CD4-positive, alpha-beta T cell treated with Interleukin-4 for 4 hours (primary cell): ENCODE measurements at regions not wholly inside any gene's neighbourhood (a gene's known extent, or its start where the extent isn't known, plus 50 kb on each side); places are given as distances from the start of the nearest gene placed in this dataset.
"Not testable (repeated sequence)": the region's sequence is repeated elsewhere in the genome, so short reads cannot be mapped to it uniquely, and the experiment has no call there.

Experiments
- DNase-seq: peaks from one replicate; pipeline ENCODE4 v3.0.0-alpha.2; 2020

GRCh38 chr3:839981-840380, 252.8 kb upstream of the CNTN6 start:
- DNase-seq = no peak

DNA sequence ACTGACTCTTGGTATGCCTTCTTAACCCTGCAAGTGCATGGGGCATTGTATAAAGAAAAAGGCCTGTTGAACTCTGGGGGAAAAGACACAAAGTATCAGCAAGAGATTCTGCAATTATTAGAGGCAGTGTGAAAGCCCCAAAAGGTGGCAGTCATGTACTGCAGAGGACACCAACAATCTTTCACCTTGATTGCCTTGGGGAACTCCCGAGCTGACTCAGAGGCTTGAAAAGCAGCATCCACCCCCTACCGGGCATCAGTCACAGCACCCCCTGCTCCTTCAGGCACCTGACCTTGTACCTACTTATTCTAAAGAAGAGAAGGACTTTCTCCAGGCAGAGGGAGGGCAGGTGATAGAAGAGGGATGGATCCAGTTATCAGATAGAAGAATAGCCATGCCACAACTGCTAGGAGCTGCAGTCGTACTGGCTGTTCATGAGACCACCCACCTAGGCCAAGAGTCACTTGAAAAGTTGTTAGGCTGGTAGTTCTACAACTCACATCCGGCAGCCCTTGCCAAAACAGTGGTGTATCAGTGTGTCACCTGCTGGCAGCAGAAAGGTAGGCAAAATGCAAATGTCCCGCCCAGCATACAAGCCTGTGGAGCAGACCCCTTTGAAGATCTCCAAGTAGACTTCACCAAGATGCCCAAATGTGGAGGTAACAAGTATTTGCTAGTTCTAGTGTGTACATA, 241.6 kb upstream of the CNTN6 start:
- DNase-seq = no peak

DNA sequence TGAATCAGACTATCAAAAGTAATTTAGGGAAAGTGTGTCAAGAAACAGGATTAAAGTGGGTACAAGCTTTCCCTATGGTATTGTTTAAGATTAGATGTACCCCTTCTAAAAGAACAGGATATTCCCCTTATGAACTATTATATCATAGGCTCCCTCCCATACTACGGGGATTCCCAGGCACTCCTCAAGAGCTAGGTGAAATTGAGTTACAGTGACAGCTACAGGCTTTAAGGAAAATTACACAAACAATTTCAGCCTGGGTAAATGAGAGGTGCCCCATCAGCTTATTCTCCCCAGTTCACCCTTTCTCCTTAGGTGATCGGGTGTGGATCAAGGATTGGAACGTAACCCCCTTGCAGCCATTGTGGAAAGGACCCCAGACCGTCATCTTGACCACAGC, 240.8 kb upstream of the CNTN6 start:
- DNase-seq = no peak

DNA sequence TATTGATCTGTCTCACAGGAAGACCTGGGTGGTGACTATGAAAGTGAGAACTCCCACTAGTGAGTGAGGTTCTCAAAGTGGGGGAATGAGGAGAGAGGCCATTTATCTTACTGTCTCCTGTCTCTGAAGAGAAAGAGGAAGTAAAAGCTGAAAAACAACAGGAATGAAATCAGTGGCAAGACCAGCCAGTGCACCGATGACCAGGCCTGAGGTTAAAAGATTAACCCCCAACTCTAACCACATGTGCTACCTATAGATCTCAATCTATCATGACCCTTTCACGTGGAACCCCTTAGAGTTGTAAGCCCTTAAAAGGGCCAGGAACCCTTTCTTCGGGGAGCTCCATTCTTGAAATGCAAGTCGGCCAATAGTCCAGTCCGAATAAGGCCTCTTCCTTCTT, 239.3 kb upstream of the CNTN6 start:
- DNase-seq = no peak

GRCh38 chr3:859135-859534, 233.7 kb upstream of the CNTN6 start:
- no peak for DNase-seq

DNA sequence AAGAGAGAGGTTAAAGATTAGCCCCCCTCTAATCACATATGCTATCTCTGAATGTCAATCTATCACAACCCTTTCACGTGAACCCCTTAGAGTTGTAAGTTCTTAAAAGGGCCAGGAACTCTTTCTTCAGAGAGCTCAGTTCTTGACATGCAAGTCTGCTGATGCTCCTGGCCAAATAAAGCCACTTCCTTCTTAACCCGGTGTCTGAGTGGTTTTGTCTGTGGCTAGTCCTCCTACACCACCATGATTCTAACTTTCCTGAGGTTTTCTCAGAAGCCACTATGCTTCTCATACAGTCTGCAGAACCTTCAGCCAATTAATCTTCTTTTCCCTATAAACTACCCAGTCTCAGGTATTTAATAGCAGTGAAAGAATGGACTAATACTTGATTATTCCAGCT, 231.1 kb upstream of the CNTN6 start:
- no peak for DNase-seq

DNA sequence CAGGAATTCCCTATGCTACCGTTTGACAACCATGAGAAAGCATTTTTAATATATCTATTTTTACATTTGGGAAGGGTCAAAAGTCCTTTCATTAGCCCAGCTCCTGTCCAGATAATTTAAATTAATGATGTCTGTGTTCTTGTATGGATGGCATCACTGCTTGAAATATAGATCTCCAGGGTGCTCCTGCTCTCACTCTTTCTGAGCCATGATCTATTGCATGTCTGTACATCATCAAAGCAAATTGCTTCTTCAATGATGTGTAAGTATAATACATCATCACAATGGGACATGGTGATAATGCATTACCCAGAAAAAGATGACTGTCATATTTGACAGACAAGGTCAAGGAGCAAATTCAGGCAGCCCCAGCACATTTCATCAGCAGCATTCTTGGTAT, 223.6 kb upstream of the CNTN6 start:
- DNase-seq = no peak

DNA sequence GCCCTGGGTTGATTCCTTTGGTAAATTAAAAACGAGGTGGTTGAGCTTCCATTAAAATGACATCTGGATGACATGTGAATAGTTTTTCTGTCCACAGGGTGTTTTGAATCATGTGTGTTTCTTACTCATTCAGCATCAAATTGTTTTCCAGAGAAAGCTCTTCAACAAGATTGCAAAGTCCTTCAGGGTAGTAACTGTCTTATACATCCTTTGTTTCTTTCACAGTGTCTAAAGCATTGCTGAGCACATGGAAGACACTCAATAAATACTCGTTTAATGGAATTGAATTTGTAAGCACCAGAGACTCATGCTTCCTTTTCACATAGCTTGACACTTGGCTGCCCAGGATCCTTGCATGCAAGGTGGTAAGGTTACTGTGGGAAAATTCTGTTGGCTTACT, 223.1 kb upstream of the CNTN6 start:
- DNase-seq = no peak

GRCh38 chr3:871651-872050, 221.2 kb upstream of the CNTN6 start:
- DNase-seq = no peak

- DNase-seq = no peak
These were observed 215.8 kb upstream of the CNTN6 start for GRCh38 chr3:877001-877400.

DNA sequence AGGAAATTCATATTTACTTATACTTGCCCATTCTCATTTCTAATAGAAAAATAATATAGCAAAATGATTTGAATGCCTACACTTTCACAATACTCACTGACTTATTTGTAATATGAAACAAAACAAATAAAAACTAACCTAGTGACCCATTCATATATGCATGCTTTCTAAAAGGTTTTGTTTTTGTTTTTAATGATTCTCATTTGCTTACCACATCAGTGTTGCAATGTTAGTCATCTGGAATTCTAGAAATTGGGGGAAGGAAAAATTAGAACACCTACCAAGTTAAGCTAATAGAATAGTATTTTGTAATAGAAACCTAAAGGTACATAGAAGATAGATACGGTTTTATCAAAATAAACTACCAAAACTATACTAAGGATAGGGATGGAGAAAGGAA, 214.1 kb upstream of the CNTN6 start:
- DNase-seq = no peak

DNA sequence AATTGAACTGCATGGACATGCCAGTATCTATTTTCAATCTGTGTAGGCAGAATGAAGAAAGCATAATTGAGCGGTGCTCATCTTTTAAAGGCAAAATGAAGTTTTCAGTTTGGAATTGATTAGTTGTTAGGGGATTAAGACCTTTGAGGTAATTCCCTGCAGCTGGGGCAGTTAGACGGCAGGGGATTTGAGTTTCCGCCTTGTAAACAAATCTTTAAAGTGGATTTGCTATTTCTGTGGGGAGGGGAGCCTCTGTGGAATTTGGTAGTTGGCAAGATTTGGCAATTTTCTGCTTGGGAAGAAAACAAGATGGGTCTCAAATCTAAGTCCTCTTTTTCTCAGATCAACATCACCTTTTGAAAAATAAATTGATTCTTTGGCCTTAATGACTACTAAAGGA, 212.5 kb upstream of the CNTN6 start:
- no peak for DNase-seq

- no peak for DNase-seq
These were observed 210.3 kb upstream of the CNTN6 start for GRCh38 chr3:882533-882932.

- DNase-seq = peak; percentile 0
These were observed 190.7 kb upstream of the CNTN6 start for GRCh38 chr3:901953-902778.

GRCh38 chr3:905217-905616, 187.6 kb upstream of the CNTN6 start:
- DNase-seq = no peak

- DNase-seq = no peak
These were observed 186.1 kb upstream of the CNTN6 start for GRCh38 chr3:906739-907138.

DNA sequence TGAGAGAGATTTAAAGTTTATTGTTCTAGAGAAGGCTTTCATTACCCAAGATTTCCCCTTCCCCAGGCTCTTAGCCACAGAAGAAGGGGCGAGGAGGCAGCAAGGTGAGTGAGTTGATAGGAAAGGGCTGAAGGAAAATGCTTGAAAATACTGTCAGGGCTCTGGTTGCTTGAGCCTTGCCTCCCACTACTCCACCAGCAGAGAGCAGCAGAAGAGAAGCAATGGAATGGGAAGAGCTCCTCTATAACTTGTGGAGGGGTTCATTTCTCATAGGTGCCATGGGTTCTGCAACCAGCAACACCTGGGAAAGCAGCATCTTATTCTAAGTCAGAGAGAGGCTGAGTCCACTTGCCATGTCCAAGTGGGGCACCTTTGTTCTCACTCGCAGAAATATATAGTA, 184.0 kb upstream of the CNTN6 start:
- no peak for DNase-seq

GRCh38 chr3:912717-913116, 180.1 kb upstream of the CNTN6 start:
- DNase-seq = not testable (repeated sequence)

DNA sequence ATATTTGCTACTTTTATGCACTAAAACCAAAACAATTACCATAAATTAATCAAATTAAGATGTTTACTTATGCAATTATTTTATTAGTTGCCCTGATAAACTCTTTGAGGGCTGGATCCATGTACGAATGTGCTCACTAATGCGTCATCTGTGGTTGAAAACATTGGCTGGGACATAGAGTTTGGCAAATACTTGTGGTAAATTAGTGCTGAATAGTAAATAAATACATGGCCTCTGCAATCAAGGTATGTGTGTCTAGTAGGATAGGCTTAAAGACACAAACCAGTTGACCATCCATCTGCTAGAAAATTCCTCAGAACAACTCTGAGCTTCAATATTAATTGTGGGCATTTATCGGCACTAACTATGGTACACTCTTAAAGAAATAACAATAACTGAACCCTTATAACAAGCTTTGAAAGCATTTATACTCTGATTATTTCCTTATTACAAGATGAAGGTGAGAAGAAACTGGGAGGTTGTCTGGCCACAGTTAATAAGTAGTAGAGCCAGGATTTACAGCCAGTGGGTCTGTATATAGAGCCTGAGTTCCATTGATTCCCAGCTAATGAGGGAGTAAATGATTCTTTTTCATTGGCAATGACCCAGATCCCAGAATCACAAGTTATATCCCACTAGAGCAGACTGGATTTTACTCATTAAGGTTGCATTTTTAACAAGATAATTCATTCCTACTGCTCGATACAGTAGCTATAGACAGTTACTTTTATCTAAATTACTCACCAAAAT, 169.5 kb upstream of the CNTN6 start:
- DNase-seq = no peak

- DNase-seq = no peak
These were observed 162.0 kb upstream of the CNTN6 start for GRCh38 chr3:930866-931265.

GRCh38 chr3:933326-933725, 159.5 kb upstream of the CNTN6 start:
- DNase-seq = no peak

GRCh38 chr3:944786-945185, 148.0 kb upstream of the CNTN6 start:
- no peak for DNase-seq

GRCh38 chr3:945738-946137, 147.1 kb upstream of the CNTN6 start:
- DNase-seq = no peak

DNA sequence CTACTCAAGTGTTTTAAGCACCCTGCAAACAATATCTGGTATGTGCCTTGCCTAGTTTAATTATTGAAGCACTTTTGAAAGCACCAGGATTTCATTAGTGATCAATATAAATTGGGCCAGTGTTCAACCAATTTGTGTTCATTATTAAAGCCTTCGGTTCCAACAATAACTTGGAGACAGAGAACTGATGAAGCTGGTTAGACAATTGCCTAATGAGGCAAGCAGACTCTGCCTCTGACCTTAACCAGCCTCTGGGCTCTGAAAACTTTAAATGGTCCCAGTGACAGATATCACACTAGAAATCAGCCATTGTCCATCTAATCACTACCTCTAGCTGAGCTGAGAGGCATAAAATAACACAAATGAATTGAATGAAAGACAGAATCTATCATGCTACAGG, 139.9 kb upstream of the CNTN6 start:
- DNase-seq = no peak
